ENCODE measurements at regions not wholly inside any gene's neighbourhood (a gene's known extent, or its start where the extent isn't known, plus 50 kb on each side); places are given as distances from the start of the nearest gene placed in this dataset.

DNA sequence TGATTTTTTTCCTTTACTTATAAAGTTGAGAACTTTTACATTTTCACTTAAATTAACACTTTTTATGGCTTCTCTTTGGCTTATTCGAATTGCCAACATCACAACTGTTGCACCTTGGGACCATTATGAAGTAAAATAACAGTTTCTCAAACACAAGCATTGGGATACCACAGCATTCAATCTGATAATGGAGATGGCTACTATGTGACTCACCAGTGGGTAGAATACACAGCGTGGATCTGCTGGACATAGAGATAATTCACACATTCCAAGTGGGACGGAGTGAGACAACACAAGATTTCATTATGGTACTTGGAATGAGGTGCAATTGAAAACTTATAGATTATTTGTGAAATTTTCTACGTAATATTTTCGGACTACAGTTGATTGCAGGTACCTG lies 68.0 kb downstream of the ADAMTS1 start:
- H4K20me1 ChIP-seq (ENCODE audit: insufficient read depth, low read length) = no peaks in the 10 kb centered on the region
- no peak overlapping the region for H3K56ac ChIP-seq (ENCODE audit: extremely low read depth, insufficient read depth, low read length)
- POLR2A ChIA-PET (ENCODE audit: unreplicated experiment) = no interaction called here
- no peak overlapping the region for H2AK9ac ChIP-seq (replicated peaks; ENCODE audit: low read depth, low read length, poor library complexity)
- 0 out of 2 replicates have a peak overlapping the region, but pooled peaks have one; percentile 33 for H2BK20ac ChIP-seq (ENCODE audit: low read depth, low read length)
- peak overlapping the region; percentile 59; the same call in 1 of the 2 replicates for H4K5ac ChIP-seq (ENCODE audit: low read depth, low read length)
- H3K23ac ChIP-seq (ENCODE audit: low read depth, low read length) = no peak overlapping the region
- CTCF ChIA-PET = no interaction called here
- H3K36me3 ChIP-seq (ENCODE audit: control insufficient read depth, insufficient read depth, low read length) = no peaks in the 10 kb centered on the region
- H2BK5ac ChIP-seq (ENCODE audit: low read depth, low read length, poor library complexity, severe bottlenecking) = peak overlapping the region; percentile 79
- no peak overlapping the region for H3K27ac ChIP-seq (ENCODE audit: insufficient read depth, low read length)
- peaks cover 2% of the 10 kb centered on the region; the same call in 1 of the 2 replicates for H3K4me1 ChIP-seq (ENCODE audit: control insufficient read depth, insufficient read depth, low read length)
- H3K4me3 ChIP-seq (ENCODE audit: insufficient read depth, low read depth, low read length) = no peak overlapping the region
- no peak overlapping the region; a peak in 1 of 4 replicates for H4K8ac ChIP-seq (ENCODE audit: low read depth in 2 of 2, low read length in 2 of 2)
- peak overlapping the region; percentile 75; the same call in 1 of the 2 replicates for H3K18ac ChIP-seq (ENCODE audit: low read depth, low read length)
- no peak overlapping the region; the same call in 1 of the 2 replicates for H3K4me2 ChIP-seq (ENCODE audit: low read depth, low read length)
- H3K79me1 ChIP-seq (ENCODE audit: low read depth in 1 of 2, low read length in 2 of 2) = no peaks in the 10 kb centered on the region
- in situ Hi-C loops (cut with MboI; ENCODE audit: low sequenced_read_pairs) (no loop called here), intact Hi-C loops (cut with micrococcal nuclease) (no loop called here), dilution Hi-C loops (cut with HindIII; ENCODE audit: low sequenced_read_pairs, unreplicated experiment) (no loop called here)
- ATAC-seq (ENCODE audit: low read depth) (peak; percentile 46; the same call in 1 of the 2 replicates), DNase-seq (peak; percentile 31)
- H3K27me3 ChIP-seq (ENCODE audit: control insufficient read depth, insufficient read depth, low read length) = no peaks in the 10 kb centered on the region
- no peak overlapping the region for H3K4ac ChIP-seq (ENCODE audit: low read depth, low read length)
- TF ChIP-seq CHD1 (IDR thresholded peaks at IDR 0.05; ENCODE audit: low read depth, low read length) (no peak), POLR2A (IDR thresholded peaks at IDR 0.05; ENCODE audit: low read depth, low read length) (no peak), MAZ (IDR thresholded peaks at IDR 0.05; ENCODE audit: borderline replicate concordance, low read depth, low read length) (no peak), SMC3 (IDR thresholded peaks at IDR 0.05; ENCODE audit: low read depth, low read length) (no peak), MAFK (IDR thresholded peaks at IDR 0.05; ENCODE audit: low read depth, low read length) (no peak), FOS (IDR thresholded peaks at IDR 0.05; ENCODE audit: low read depth, low read length) (no peak), MXI1 (IDR thresholded peaks at IDR 0.05; ENCODE audit: borderline replicate concordance, low read depth, low read length) (no peak), RCOR1 (IDR thresholded peaks at IDR 0.05; ENCODE audit: insufficient replicate concordance, low read length) (no peak)
- TF ChIP-seq, protein P1, sequence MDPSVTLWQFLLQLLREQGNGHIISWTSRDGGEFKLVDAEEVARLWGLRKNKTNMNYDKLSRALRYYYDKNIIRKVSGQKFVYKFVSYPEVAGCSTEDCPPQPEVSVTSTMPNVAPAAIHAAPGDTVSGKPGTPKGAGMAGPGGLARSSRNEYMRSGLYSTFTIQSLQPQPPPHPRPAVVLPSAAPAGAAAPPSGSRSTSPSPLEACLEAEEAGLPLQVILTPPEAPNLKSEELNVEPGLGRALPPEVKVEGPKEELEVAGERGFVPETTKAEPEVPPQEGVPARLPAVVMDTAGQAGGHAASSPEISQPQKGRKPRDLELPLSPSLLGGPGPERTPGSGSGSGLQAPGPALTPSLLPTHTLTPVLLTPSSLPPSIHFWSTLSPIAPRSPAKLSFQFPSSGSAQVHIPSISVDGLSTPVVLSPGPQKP (IDR thresholded peaks at IDR 0.05; ENCODE audit: borderline replicate concordance, low read depth, low read length) = no peak
- TF ChIP-seq, protein P2, sequence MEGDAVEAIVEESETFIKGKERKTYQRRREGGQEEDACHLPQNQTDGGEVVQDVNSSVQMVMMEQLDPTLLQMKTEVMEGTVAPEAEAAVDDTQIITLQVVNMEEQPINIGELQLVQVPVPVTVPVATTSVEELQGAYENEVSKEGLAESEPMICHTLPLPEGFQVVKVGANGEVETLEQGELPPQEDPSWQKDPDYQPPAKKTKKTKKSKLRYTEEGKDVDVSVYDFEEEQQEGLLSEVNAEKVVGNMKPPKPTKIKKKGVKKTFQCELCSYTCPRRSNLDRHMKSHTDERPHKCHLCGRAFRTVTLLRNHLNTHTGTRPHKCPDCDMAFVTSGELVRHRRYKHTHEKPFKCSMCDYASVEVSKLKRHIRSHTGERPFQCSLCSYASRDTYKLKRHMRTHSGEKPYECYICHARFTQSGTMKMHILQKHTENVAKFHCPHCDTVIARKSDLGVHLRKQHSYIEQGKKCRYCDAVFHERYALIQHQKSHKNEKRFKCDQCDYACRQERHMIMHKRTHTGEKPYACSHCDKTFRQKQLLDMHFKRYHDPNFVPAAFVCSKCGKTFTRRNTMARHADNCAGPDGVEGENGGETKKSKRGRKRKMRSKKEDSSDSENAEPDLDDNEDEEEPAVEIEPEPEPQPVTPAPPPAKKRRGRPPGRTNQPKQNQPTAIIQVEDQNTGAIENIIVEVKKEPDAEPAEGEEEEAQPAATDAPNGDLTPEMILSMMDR (conservative IDR thresholded peaks at IDR 0.05; ENCODE audit: low read depth, low read length) = no peak
- TF ChIP-seq, protein P3, sequence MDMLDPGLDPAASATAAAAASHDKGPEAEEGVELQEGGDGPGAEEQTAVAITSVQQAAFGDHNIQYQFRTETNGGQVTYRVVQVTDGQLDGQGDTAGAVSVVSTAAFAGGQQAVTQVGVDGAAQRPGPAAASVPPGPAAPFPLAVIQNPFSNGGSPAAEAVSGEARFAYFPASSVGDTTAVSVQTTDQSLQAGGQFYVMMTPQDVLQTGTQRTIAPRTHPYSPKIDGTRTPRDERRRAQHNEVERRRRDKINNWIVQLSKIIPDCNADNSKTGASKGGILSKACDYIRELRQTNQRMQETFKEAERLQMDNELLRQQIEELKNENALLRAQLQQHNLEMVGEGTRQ (IDR thresholded peaks at IDR 0.05; ENCODE audit: low read depth, low read length) = no peak
- no CpG with 5 or more reads among the region's 5 CpGs for WGBS, 2 experiments (ENCODE audit: extremely low coverage in 2 of 2, insufficient read length in 1 of 2)
- peak overlapping the region; percentile 27; the same call in 1 of the 2 replicates for H3K14ac ChIP-seq (replicated peaks; ENCODE audit: low read depth, low read length)
- H2AK5ac ChIP-seq (ENCODE audit: low read depth, low read length) = no peak overlapping the region
- H3K9ac ChIP-seq (ENCODE audit: low read depth, low read length) = no peak overlapping the region
- H2AFZ ChIP-seq (replicated peaks; ENCODE audit: low read length, poor library complexity) = no peak overlapping the region
- H3K9me1 ChIP-seq (ENCODE audit: insufficient read depth, low read length) = no peaks in the 10 kb centered on the region
- no TSS peak for BruUV-seq (replicated peaks)
- 0 out of 2 replicates have a peak overlapping the region, but pooled peaks have one; percentile 22 for H2BK120ac ChIP-seq (ENCODE audit: low read depth, low read length)
- H2BK15ac ChIP-seq (ENCODE audit: low read depth, low read length) = peak overlapping the region; percentile 20; the same call in 2 of the 3 replicates
- no peaks in the 10 kb centered on the region for H3K9me3 ChIP-seq (ENCODE audit: control insufficient read depth, insufficient read depth, low read length)
- H4K91ac ChIP-seq (ENCODE audit: insufficient read depth, low read depth, low read length) = no peak overlapping the region
